ENCODE measurements at regions not wholly inside any gene's neighbourhood (a gene's known extent, or its start where the extent isn't known, plus 50 kb on each side); places are given as distances from the start of the nearest gene placed in this dataset.

DNA sequence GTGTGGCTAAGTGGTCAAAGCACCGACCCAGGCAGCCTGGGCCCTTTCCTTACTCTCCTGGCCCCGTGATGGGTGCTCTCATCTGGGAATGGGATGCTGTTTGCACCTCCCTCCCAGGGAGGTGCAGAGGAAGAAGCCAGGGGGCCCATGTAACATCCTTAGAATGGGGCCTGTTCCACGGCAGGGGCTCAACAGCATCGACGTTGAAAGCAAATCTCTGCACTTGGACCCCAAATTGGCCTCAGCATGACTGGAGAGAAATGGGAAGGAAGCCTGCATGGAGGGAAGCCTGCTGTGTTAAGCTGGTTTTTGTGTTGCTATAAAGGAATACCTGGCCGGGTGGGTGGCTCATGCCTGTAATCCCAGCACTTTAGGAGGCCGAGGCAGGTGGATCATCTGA, 1288.4 kb downstream of the TBC1D22A start:
- Histone ChIP-seq H3K36me3 (ENCODE audit: control insufficient read depth in 2 of 2, insufficient read depth in 1 of 2, low read length in 2 of 2) (no peaks in the 10 kb centered on the region), H3K27ac (ENCODE audit: extremely low read depth, low read depth, low read length) (no peak overlapping the region), H3K9me3 (ENCODE audit: control insufficient read depth, insufficient read depth, low read depth, low read length) (no peaks in the 10 kb centered on the region), H3K4me1 (ENCODE audit: control insufficient read depth, insufficient read depth, low read length) (no peaks in the 10 kb centered on the region), H3K4me3 (ENCODE audit: low read depth, low read length) (no peak overlapping the region)
- ChIA-PET POLR2A (no interaction called here), CTCF (no interaction called here)
- TF ChIP-seq SCRT1 (tag by site-specific recombination; IDR thresholded peaks at IDR 0.05; ENCODE audit: borderline replicate concordance) (no peak), ZNF658 (tag by site-specific recombination; IDR thresholded peaks at IDR 0.05) (no peak), ZNF155 (tag by site-specific recombination; IDR thresholded peaks at IDR 0.05) (no peak), ZNF670 (tag by site-specific recombination; IDR thresholded peaks at IDR 0.05; ENCODE audit: low read depth) (no peak), ZFP3 (tag by site-specific recombination; IDR thresholded peaks at IDR 0.05; ENCODE audit: low read depth) (no peak), ZNF561 (tag by site-specific recombination; IDR thresholded peaks at IDR 0.05; ENCODE audit: borderline replicate concordance) (no peak), ZNF184 (tag by site-specific recombination; IDR thresholded peaks at IDR 0.05) (no peak), KLF9 (tag by site-specific recombination; IDR thresholded peaks at IDR 0.05; ENCODE audit: low read depth) (no peak), YY1 (tag by site-specific recombination; IDR thresholded peaks at IDR 0.05) (no peak), GLI4 (tag by site-specific recombination; IDR thresholded peaks at IDR 0.05) (no peak), ZNF549 (tag by site-specific recombination; IDR thresholded peaks at IDR 0.05) (no peak), ZNF350 (tag by site-specific recombination; IDR thresholded peaks at IDR 0.05) (no peak), ZBTB20 (tag by site-specific recombination; IDR thresholded peaks at IDR 0.05) (no peak)
- TF ChIP-seq, protein P1, sequence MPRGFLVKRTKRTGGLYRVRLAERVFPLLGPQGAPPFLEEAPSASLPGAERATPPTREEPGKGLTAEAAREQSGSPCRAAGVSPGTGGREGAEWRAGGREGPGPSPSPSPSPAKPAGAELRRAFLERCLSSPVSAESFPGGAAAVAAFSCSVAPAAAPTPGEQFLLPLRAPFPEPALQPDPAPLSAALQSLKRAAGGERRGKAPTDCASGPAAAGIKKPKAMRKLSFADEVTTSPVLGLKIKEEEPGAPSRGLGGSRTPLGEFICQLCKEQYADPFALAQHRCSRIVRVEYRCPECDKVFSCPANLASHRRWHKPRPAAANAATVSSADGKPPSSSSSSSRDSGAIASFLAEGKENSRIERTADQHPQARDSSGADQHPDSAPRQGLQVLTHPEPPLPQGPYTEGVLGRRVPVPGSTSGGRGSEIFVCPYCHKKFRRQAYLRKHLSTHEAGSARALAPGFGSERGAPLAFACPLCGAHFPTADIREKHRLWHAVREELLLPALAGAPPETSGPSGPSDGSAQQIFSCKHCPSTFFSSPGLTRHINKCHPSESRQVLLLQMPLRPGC (tag by site-specific recombination; IDR thresholded peaks at IDR 0.05): no peak
- TF ChIP-seq, protein P2, sequence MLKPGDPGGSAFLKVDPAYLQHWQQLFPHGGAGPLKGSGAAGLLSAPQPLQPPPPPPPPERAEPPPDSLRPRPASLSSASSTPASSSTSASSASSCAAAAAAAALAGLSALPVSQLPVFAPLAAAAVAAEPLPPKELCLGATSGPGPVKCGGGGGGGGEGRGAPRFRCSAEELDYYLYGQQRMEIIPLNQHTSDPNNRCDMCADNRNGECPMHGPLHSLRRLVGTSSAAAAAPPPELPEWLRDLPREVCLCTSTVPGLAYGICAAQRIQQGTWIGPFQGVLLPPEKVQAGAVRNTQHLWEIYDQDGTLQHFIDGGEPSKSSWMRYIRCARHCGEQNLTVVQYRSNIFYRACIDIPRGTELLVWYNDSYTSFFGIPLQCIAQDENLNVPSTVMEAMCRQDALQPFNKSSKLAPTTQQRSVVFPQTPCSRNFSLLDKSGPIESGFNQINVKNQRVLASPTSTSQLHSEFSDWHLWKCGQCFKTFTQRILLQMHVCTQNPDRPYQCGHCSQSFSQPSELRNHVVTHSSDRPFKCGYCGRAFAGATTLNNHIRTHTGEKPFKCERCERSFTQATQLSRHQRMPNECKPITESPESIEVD (tag by site-specific recombination; IDR thresholded peaks at IDR 0.05): no peak

DNA sequence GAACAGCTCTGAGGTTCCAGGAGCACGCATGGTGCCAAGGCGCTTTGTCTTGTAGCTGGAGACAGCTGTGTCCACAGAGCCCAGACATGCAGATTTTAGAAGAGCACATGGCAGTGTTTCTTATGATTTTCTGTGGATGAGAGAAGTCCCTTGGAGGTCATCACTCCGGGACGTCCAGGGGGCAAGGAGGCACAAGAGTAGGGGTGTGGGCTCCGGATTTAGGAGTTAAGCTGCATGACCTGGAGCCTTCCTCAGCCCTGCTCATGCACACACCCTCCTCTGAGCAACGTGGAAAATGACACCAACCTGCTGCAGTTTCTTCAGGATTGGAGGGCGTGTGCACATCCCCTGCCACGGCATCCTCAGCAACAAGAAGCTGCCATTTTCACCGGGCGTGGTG, 1286.7 kb downstream of the TBC1D22A start:
- POLR2A ChIA-PET: no interaction called here
- H3K4me3 ChIP-seq (ENCODE audit: low read depth, low read length): no peak overlapping the region
- TF ChIP-seq ZNF302 (tag by site-specific recombination; IDR thresholded peaks at IDR 0.05; ENCODE audit: low read depth): no peak
- TF ChIP-seq SP2 (tag by site-specific recombination; IDR thresholded peaks at IDR 0.05): no peak
- no peak for TF ChIP-seq BCL11B (tag by site-specific recombination; IDR thresholded peaks at IDR 0.05; ENCODE audit: low read depth)
- TF ChIP-seq ZNF791 (tag by site-specific recombination; IDR thresholded peaks at IDR 0.05): no peak
- TF ChIP-seq, protein P3, sequence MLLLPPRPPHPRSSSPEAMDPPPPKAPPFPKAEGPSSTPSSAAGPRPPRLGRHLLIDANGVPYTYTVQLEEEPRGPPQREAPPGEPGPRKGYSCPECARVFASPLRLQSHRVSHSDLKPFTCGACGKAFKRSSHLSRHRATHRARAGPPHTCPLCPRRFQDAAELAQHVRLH (tag by site-specific recombination; IDR thresholded peaks at IDR 0.05): no peak
- TF ChIP-seq EGR2 (tag by site-specific recombination; IDR thresholded peaks at IDR 0.05; ENCODE audit: low read depth): no peak
- TF ChIP-seq, protein P4, sequence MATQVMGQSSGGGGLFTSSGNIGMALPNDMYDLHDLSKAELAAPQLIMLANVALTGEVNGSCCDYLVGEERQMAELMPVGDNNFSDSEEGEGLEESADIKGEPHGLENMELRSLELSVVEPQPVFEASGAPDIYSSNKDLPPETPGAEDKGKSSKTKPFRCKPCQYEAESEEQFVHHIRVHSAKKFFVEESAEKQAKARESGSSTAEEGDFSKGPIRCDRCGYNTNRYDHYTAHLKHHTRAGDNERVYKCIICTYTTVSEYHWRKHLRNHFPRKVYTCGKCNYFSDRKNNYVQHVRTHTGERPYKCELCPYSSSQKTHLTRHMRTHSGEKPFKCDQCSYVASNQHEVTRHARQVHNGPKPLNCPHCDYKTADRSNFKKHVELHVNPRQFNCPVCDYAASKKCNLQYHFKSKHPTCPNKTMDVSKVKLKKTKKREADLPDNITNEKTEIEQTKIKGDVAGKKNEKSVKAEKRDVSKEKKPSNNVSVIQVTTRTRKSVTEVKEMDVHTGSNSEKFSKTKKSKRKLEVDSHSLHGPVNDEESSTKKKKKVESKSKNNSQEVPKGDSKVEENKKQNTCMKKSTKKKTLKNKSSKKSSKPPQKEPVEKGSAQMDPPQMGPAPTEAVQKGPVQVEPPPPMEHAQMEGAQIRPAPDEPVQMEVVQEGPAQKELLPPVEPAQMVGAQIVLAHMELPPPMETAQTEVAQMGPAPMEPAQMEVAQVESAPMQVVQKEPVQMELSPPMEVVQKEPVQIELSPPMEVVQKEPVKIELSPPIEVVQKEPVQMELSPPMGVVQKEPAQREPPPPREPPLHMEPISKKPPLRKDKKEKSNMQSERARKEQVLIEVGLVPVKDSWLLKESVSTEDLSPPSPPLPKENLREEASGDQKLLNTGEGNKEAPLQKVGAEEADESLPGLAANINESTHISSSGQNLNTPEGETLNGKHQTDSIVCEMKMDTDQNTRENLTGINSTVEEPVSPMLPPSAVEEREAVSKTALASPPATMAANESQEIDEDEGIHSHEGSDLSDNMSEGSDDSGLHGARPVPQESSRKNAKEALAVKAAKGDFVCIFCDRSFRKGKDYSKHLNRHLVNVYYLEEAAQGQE (tag by site-specific recombination; IDR thresholded peaks at IDR 0.05): no peak
- TF ChIP-seq ZNF37A (tag by site-specific recombination; IDR thresholded peaks at IDR 0.05): no peak
- no peak for TF ChIP-seq OVOL3 (tag by site-specific recombination; IDR thresholded peaks at IDR 0.05)
- TF ChIP-seq, protein P5, sequence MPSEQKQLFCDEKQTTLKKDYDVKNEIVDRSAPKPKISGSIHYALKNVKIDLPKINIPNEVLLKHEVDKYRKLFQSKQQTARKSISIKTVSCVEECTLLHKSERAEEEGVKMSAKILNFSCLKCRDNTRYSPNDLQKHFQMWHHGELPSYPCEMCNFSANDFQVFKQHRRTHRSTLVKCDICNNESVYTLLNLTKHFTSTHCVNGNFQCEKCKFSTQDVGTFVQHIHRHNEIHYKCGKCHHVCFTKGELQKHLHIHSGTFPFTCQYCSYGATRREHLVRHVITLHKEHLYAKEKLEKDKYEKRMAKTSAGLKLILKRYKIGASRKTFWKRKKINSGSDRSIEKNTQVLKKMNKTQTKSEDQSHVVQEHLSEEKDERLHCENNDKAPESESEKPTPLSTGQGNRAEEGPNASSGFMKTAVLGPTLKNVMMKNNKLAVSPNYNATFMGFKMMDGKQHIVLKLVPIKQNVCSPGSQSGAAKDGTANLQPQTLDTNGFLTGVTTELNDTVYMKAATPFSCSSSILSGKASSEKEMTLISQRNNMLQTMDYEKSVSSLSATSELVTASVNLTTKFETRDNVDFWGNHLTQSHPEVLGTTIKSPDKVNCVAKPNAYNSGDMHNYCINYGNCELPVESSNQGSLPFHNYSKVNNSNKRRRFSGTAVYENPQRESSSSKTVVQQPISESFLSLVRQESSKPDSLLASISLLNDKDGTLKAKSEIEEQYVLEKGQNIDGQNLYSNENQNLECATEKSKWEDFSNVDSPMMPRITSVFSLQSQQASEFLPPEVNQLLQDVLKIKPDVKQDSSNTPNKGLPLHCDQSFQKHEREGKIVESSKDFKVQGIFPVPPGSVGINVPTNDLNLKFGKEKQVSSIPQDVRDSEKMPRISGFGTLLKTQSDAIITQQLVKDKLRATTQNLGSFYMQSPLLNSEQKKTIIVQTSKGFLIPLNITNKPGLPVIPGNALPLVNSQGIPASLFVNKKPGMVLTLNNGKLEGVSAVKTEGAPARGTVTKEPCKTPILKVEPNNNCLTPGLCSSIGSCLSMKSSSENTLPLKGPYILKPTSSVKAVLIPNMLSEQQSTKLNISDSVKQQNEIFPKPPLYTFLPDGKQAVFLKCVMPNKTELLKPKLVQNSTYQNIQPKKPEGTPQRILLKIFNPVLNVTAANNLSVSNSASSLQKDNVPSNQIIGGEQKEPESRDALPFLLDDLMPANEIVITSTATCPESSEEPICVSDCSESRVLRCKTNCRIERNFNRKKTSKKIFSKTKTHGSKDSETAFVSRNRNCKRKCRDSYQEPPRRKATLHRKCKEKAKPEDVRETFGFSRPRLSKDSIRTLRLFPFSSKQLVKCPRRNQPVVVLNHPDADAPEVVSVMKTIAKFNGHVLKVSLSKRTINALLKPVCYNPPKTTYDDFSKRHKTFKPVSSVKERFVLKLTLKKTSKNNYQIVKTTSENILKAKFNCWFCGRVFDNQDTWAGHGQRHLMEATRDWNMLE (tag by site-specific recombination; conservative IDR thresholded peaks at IDR 0.05; ENCODE audit: low read depth): no peak
- no peak for TF ChIP-seq ZNF792 (tag by site-specific recombination; IDR thresholded peaks at IDR 0.05)
- H3K4me1 ChIP-seq (ENCODE audit: control insufficient read depth, insufficient read depth, low read length): no peaks in the 10 kb centered on the region
- CTCF ChIA-PET: interaction anchor here (0.7 to 0.9 kb wide), 2 partner anchors 12 to 1675 kb away, joined by 3 to 4 read pairs; no protein-coding TSS in a partner anchor
- no peaks in the 10 kb centered on the region for H3K9me3 ChIP-seq (ENCODE audit: control insufficient read depth, insufficient read depth, low read depth, low read length)
- H3K27ac ChIP-seq (ENCODE audit: extremely low read depth, low read depth, low read length): no peak overlapping the region
- no peaks in the 10 kb centered on the region for H3K36me3 ChIP-seq (ENCODE audit: control insufficient read depth in 2 of 2, insufficient read depth in 1 of 2, low read length in 2 of 2)
